ENCODE measurements at regions not wholly inside any gene's neighbourhood (a gene's known extent, or its start where the extent isn't known, plus 50 kb on each side); places are given as distances from the start of the nearest gene placed in this dataset.

DNA sequence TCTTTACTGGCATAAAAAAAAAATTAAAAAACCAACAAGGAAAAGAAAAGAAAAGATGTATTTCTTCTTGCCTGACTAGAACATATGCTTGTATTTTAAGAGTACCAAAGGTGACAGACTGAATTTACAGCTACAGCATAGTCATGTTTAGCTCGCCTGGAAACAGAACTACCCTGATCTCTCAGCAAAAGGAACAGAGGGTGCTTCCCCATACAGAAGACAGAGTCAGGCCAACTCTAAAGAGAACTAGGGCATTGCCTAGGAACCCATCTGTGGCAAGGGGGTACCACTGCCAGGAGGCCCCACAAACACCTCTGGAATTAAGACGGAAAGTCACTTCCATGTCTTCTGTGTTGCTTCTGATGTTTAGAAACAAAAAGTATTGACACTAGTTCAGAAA lies 252.1 kb upstream of the STARD13 start:
- no peak overlapping the region for H3K9ac ChIP-seq (ENCODE audit: insufficient read length, low read depth)
- no peak overlapping the region for H3K4me3 ChIP-seq (ENCODE audit: insufficient read length, low read depth)
- no peaks in the 10 kb centered on the region for H3K36me3 ChIP-seq (ENCODE audit: insufficient read depth, insufficient read length, low read length)
- H3K4me1 ChIP-seq (ENCODE audit: insufficient read depth, insufficient read length), result no peaks in the 10 kb centered on the region
- no peaks in the 10 kb centered on the region for H3K9me3 ChIP-seq (ENCODE audit: insufficient read depth, low read length)
- TF ChIP-seq ZNF274 (IDR thresholded peaks at IDR 0.05; ENCODE audit: low read depth, low read length), result no peak
- no peak for DNase-seq (ENCODE audit: low read depth, low spot score)
- H3K27me3 ChIP-seq (ENCODE audit: insufficient read depth, insufficient read length), result no peaks in the 10 kb centered on the region

- TF ChIP-seq YY1 (IDR thresholded peaks at IDR 0.05; ENCODE audit: insufficient read depth, insufficient read length), result no peak
- no peak for TF ChIP-seq ZNF274 (IDR thresholded peaks at IDR 0.05; ENCODE audit: low read depth, low read length)
- TF ChIP-seq SUZ12 (IDR thresholded peaks at IDR 0.05; ENCODE audit: extremely low read depth, insufficient read depth, insufficient read length), result no peak
- Histone ChIP-seq H3K9ac (ENCODE audit: insufficient read length, low read depth) (peak overlapping the region; percentile 58), H3K9me3 (ENCODE audit: insufficient read depth, low read length) (no peaks in the 10 kb centered on the region), H3K36me3 (ENCODE audit: insufficient read depth, insufficient read length, low read length) (no peaks in the 10 kb centered on the region), H3K4me1 (ENCODE audit: insufficient read depth, insufficient read length) (no peaks in the 10 kb centered on the region), H3K27me3 (ENCODE audit: insufficient read depth, insufficient read length) (no peaks in the 10 kb centered on the region), H3K4me3 (ENCODE audit: insufficient read length, low read depth) (peak overlapping the region; percentile 50)
- DNase-seq (ENCODE audit: low read depth, low spot score), result no peak
These were observed 255.9 kb upstream of the STARD13 start for GRCh38 chr13:33541456-33541855.

- TF ChIP-seq YY1 (IDR thresholded peaks at IDR 0.05; ENCODE audit: insufficient read depth, insufficient read length) (no peak), SUZ12 (IDR thresholded peaks at IDR 0.05; ENCODE audit: extremely low read depth, insufficient read depth, insufficient read length) (no peak)
- peak overlapping the region; percentile 50 for H3K4me3 ChIP-seq (ENCODE audit: insufficient read length, low read depth)
- H3K9ac ChIP-seq (ENCODE audit: insufficient read length, low read depth), result peak overlapping the region; percentile 58
These were observed 256.4 kb upstream of the STARD13 start for GRCh38 chr13:33541962-33542308.

GRCh38 chr13:33542309-33543088 lies 256.9 kb upstream of the STARD13 start:
- peak; percentile 83 for DNase-seq (ENCODE audit: low read depth, low spot score)
- peak overlapping the region; percentile 50 for H3K4me3 ChIP-seq (ENCODE audit: insufficient read length, low read depth)
- no peaks in the 10 kb centered on the region for H3K27me3 ChIP-seq (ENCODE audit: insufficient read depth, insufficient read length)
- H3K4me1 ChIP-seq (ENCODE audit: insufficient read depth, insufficient read length), result no peaks in the 10 kb centered on the region
- TF ChIP-seq YY1 (IDR thresholded peaks at IDR 0.05; ENCODE audit: insufficient read depth, insufficient read length), result no peak
- TF ChIP-seq SUZ12 (IDR thresholded peaks at IDR 0.05; ENCODE audit: extremely low read depth, insufficient read depth, insufficient read length), result no peak
- TF ChIP-seq ZNF274 (IDR thresholded peaks at IDR 0.05; ENCODE audit: low read depth, low read length), result no peak
- no peaks in the 10 kb centered on the region for H3K9me3 ChIP-seq (ENCODE audit: insufficient read depth, low read length)
- peak overlapping the region; percentile 76 for H3K9ac ChIP-seq (ENCODE audit: insufficient read length, low read depth)
- no peaks in the 10 kb centered on the region for H3K36me3 ChIP-seq (ENCODE audit: insufficient read depth, insufficient read length, low read length)

More at GRCh38 chr13:33541962-33542308, 256.4 kb upstream of the STARD13 start:
- H3K4me1 ChIP-seq (ENCODE audit: insufficient read depth, insufficient read length), result no peaks in the 10 kb centered on the region
- no peaks in the 10 kb centered on the region for H3K36me3 ChIP-seq (ENCODE audit: insufficient read depth, insufficient read length, low read length)
- H3K9me3 ChIP-seq (ENCODE audit: insufficient read depth, low read length), result no peaks in the 10 kb centered on the region
- DNase-seq (ENCODE audit: low read depth, low spot score), result no peak
- no peaks in the 10 kb centered on the region for H3K27me3 ChIP-seq (ENCODE audit: insufficient read depth, insufficient read length)

DNA sequence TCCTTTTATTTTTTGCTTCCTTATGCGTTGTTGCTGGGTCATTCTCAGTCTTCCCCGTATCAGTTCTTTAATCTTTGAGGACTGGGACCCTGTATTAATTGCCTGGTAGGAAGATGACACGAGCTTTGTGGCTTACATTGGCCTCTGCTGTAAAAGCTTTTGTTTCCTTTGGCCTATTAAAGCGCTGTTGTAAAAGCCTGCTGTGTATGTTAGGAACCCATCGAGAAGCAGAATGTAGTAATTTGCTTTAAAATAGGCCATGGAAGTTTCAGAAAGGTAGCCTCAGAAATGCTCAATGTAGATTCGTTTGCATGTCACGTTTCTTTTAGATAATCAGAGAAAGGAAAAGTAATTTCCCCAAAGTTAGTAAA lies 257.5 kb upstream of the STARD13 start:
- Histone ChIP-seq H3K9ac (ENCODE audit: insufficient read length, low read depth) (peak overlapping the region; percentile 76), H3K4me3 (ENCODE audit: insufficient read length, low read depth) (peak overlapping the region; percentile 40), H3K27me3 (ENCODE audit: insufficient read depth, insufficient read length) (no peaks in the 10 kb centered on the region), H3K9me3 (ENCODE audit: insufficient read depth, low read length) (no peaks in the 10 kb centered on the region), H3K36me3 (ENCODE audit: insufficient read depth, insufficient read length, low read length) (no peaks in the 10 kb centered on the region), H3K4me1 (ENCODE audit: insufficient read depth, insufficient read length) (no peaks in the 10 kb centered on the region)
- peak; percentile 46 for DNase-seq (ENCODE audit: low read depth, low spot score)
- TF ChIP-seq SUZ12 (IDR thresholded peaks at IDR 0.05; ENCODE audit: extremely low read depth, insufficient read depth, insufficient read length) (no peak), YY1 (IDR thresholded peaks at IDR 0.05; ENCODE audit: insufficient read depth, insufficient read length) (no peak), ZNF274 (IDR thresholded peaks at IDR 0.05; ENCODE audit: low read depth, low read length) (no peak)

- peak overlapping the region; percentile 40 for H3K4me3 ChIP-seq (ENCODE audit: insufficient read length, low read depth)
- no peak for DNase-seq (ENCODE audit: low read depth, low spot score)
These were observed 258.2 kb upstream of the STARD13 start for GRCh38 chr13:33543631-33544265.

DNA sequence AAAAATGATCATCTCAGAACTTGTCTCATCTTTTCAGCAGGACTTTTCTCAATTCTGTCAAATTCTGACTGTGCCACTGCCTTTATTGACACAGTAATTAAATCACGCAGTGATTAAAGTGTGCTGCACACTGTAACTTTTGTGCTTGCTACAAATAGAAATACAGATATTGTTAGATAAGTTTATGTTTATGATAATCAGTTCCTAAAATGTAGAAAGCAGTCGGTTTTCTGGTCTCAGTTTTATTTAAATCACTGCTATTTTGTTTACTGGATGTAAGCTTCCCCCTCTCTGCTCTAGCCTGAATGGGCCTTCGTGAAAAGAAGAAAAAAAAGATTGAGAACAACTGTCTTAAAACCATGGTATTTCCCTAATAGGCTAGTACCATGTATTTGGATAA lies 258.8 kb upstream of the STARD13 start:
- Histone ChIP-seq H3K27me3 (ENCODE audit: insufficient read depth, insufficient read length) (no peaks in the 10 kb centered on the region), H3K36me3 (ENCODE audit: insufficient read depth, insufficient read length, low read length) (no peaks in the 10 kb centered on the region), H3K4me3 (ENCODE audit: insufficient read length, low read depth) (no peak overlapping the region), H3K9ac (ENCODE audit: insufficient read length, low read depth) (no peak overlapping the region), H3K4me1 (ENCODE audit: insufficient read depth, insufficient read length) (no peaks in the 10 kb centered on the region), H3K9me3 (ENCODE audit: insufficient read depth, low read length) (no peaks in the 10 kb centered on the region)
- no peak for DNase-seq (ENCODE audit: low read depth, low spot score)
- no peak for TF ChIP-seq SUZ12 (IDR thresholded peaks at IDR 0.05; ENCODE audit: extremely low read depth, insufficient read depth, insufficient read length)
- TF ChIP-seq ZNF274 (IDR thresholded peaks at IDR 0.05; ENCODE audit: low read depth, low read length), result no peak
- TF ChIP-seq YY1 (IDR thresholded peaks at IDR 0.05; ENCODE audit: insufficient read depth, insufficient read length), result no peak

More at GRCh38 chr13:33543631-33544265, 258.2 kb upstream of the STARD13 start:
- TF ChIP-seq SUZ12 (IDR thresholded peaks at IDR 0.05; ENCODE audit: extremely low read depth, insufficient read depth, insufficient read length) (no peak), YY1 (IDR thresholded peaks at IDR 0.05; ENCODE audit: insufficient read depth, insufficient read length) (no peak), ZNF274 (IDR thresholded peaks at IDR 0.05; ENCODE audit: low read depth, low read length) (no peak)
- H3K9me3 ChIP-seq (ENCODE audit: insufficient read depth, low read length), result no peaks in the 10 kb centered on the region
- H3K36me3 ChIP-seq (ENCODE audit: insufficient read depth, insufficient read length, low read length), result no peaks in the 10 kb centered on the region
- H3K4me1 ChIP-seq (ENCODE audit: insufficient read depth, insufficient read length), result no peaks in the 10 kb centered on the region
- no peaks in the 10 kb centered on the region for H3K27me3 ChIP-seq (ENCODE audit: insufficient read depth, insufficient read length)
- H3K9ac ChIP-seq (ENCODE audit: insufficient read length, low read depth), result peak overlapping the region; percentile 76

Data from NT2/D1 (cell line).